GM19328 (cell line): ENCODE measurements at regions not wholly inside any gene's neighbourhood (a gene's known extent, or its start where the extent isn't known, plus 50 kb on each side); places are given as distances from the start of the nearest gene placed in this dataset.

Experiments
- ATAC-seq: cut with Tn5 transposase; IDR thresholded peaks from one replicate; pipeline ENCODE4 v1.9.1; 2021; ENCODE audit warnings: mild to moderate bottlenecking, moderate library complexity; ENCODE audit not compliant: unreplicated experiment

GRCh38 chr9:119429302-119429701 lies 60.1 kb upstream of the BRINP1 start:
- ATAC-seq, result no peak

GRCh38 chr9:119420231-119420630 lies 51.0 kb upstream of the BRINP1 start:
- ATAC-seq, result no peak
